Stimulated activated CD8-positive, alpha-beta memory T cell treated with anti-CD3 and anti-CD28 coated beads, Interleukin-12 subunit alpha, Interleukin-12 subunit beta, amount 100 ng/mL, for 1 hour (primary cell): ENCODE measurements at regions not wholly inside any gene's neighbourhood (a gene's known extent, or its start where the extent isn't known, plus 50 kb on each side); places are given as distances from the start of the nearest gene placed in this dataset.

ENCODE experiments used
- DNase-seq: peaks from one replicate; pipeline ENCODE4 v3.0.0-alpha.2; 2020; ENCODE audit warnings: low read depth

DNA sequence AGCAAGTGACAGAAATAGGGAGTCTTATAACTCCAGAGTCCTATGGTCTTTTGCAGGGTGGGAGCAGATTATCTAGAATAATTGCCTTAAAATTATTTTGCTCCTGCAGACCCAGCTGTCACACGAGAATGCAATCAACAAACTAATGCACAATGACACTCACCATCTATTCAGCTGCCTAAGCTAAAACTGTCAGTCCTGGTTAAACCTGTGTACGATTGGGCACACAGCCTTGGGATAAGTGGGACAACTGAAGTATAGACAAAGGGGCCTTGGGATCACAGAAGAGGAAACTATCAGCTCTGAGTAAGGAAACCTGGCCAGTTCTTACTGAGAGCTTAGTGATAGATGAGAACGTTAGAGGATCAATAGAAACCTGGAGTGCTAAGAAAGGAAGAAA lies 595.9 kb upstream of the KIRREL3 start:
- no peak for DNase-seq

DNA sequence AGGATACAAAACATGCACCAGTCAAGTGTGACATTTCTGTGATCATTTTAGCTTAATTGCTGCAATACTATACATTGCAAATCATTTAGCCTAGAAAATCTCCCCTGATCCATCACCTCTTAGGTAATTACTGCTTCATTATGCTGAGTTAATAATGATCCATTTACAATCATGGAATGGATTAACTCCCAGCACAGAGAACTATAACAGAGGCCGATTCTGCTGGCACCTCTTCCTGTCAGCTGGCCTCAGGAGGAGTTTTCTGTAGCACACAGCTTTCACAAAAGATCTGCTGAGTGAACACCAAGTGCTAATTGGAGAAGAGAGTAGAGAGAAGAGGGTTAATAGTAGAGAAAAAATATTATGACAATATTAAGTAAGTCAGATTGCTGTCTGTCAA lies 591.8 kb upstream of the KIRREL3 start:
- DNase-seq, result no peak

DNA sequence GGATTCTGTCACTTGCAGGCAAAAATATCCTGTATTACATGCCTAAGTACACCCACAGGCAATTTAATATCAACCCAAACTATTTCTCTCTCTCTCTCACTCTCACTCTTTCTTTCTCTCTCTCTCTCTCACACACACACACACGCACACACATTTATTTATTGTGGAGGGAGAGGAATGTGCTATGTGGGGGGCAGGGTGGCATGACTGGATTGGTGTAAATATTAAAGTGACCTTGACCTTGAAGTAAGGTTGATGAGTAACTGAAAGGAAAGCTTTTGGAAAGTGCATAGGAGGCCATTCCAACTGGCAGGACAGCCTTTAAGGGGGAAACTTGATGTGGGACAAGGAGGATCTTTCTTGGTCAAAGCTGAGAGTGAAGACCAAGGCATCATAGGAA lies 589.7 kb upstream of the KIRREL3 start:
- no peak for DNase-seq

DNA sequence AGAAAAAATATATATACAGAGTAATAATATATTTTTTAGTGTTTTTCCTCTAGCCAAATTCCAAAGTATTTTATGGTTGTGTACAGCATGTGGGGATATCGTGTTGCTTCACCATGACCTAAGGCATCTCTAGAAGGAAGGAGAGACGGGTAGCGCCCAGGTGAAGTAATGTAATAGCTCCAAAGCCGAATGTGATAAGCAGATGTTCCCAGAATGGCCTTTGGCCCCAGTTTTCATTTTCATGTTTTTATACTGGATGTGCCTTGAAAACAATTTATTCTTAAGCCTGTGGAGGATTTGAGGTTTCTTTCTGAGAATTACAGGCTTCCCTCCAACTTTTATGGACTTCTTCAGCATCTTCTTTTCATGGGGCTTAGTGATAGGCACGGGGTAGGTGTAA lies 587.9 kb upstream of the KIRREL3 start:
- DNase-seq, result no peak

- no peak for DNase-seq
Observed at GRCh38 chr11:127587511-127587910, 586.9 kb upstream of the KIRREL3 start.

DNA sequence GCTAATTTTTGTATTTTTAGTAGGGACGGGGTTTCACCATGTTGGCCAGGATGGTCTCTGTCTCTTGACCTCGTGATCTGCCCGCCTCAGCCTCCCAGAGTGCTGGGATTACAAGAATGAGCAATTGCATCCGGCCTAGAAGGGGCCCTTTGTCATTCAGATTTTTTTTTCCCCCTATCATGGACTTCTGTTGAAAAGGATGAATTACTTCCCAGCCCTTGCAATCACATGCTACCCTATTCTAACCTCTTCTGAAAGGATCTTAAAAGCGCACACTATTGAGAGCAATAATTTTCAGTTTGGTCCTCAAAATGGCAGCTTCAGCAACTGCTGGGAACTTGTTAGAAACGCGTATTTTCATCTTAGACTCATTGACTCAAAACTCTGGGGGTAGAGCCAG lies 575.6 kb upstream of the KIRREL3 start:
- DNase-seq, result no peak

DNA sequence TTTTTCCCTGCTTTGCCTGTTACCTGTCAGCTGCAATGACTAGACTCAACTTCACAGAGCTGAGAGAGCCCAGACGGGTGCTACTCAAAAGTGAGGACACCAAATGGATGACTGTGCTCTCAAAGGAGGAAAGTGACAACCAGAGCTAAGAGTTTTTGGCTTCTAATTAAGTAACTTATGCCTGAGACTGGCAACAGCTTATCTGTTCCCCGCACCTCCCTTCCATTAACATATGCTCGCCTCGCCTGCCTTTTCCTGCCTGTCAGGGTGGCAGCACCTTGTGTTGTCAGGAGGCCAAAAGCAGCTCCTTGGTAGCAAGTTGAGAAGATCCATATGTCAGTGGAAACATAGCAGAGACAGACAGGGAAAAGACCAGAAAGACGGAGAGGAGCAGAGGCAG lies 573.9 kb upstream of the KIRREL3 start:
- DNase-seq, result no peak

- no peak for DNase-seq
Observed at GRCh38 chr11:127568891-127569290, 568.3 kb upstream of the KIRREL3 start.

DNA sequence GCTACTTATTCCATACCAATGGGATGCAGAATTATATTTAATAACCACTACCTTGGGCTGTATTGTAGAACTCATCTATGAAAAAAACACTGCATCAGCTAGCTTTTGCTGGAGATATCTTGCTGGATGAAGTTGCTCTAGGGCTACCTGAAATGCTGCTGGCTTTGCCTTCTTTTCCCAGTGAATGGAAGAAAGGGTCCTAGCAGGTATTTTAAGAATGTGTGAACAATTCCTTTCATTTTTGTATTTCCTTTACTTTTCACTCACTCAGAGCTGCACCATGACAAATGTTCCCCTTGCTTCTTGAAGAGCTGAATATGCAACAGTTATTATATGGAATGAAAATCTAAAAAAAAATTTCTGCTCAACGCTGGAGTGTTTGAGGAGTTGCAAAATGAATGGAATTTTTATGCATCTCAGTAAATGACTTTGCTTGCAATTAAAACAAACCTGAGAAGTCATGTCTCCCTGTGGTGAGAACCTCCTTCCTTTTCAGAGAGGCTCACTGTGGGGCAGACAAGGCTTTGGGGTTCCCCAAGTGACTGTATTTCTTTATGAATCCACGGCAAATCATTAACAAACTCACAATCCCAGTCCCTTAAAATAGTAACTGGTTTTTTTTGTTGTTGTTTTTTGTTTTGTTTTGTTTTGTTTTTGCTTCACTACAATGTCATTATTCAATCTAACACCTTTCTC lies 566.8 kb upstream of the KIRREL3 start:
- DNase-seq, result no peak

DNA sequence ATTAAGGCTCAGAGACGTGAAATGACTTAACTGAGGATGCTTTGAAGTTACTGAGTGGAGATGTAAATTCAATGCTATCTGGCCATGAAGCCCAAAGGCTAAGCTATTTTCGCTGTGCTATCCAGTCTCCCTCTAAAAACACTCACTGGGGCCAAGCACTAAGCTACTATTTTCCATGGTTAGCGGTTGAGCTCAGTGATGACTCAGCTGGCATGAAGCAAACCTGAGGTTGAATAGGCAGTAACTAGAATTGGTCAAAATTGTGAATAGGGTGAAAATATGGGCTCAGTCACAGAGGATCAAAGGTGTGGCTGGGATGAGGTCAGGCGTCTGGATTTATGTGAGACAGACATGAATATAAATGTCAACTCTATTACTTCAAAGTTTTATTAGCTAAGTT lies 564.2 kb upstream of the KIRREL3 start:
- DNase-seq, result no peak

DNA sequence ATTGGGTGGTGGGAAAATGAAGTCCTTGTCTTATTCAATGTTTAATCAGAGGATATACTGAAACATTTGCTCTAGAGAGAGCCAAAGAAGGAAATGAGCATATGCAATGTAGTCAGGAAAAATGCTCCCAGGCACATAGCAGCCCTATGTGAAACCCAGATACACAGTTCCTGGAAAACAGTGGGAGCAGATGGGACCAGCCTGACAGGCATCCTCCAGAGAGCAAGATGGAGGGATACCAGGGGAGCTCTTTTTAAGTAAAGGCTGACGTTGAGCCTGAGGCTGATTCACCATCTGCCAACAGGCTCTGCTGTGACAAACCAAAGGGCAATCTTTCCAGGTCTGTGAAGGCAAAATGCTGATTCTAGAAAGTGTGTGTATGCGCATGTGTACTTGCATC lies 559.4 kb upstream of the KIRREL3 start:
- no peak for DNase-seq

- no peak for DNase-seq
Observed at GRCh38 chr11:127552446-127552845, 551.9 kb upstream of the KIRREL3 start.

GRCh38 chr11:127531167-127531566 lies 530.6 kb upstream of the KIRREL3 start:
- no peak for DNase-seq

DNA sequence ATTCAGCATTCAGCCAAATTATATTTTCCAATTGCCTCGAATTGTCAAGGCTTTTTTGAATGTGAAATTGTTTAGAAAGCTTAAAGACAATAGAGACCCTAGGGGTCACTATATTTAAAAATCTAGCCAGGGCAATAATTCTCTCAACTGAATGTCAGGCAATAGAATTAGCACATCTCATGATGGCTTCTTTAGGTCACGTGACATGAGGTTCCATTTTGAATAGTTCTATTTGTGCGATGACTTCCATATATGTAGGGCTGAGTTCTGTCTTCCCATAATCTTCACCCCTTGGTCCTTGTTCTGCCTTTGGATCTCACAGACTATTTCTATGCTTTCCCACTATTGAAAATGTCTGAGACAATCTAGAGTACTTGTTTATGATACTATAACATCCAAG lies 527.7 kb upstream of the KIRREL3 start:
- DNase-seq, result no peak

DNA sequence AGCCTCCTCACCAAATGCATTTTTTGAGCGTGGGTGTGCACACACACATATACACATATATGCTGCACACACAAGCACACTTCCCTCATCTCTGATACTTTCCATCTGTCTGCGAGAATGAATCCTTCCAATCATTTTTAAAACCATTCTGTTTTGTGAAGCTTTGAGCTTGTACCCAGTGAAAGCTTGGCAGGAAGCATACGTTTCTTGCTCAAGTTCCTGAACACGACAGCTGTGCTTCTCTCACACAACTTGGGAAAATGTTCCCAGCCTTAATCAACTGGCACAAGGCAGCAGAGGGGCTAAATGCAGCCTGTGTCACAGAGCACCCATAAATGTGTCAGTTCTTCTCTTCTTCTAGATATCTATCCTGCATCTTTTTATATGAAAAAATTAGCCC lies 524.0 kb upstream of the KIRREL3 start:
- DNase-seq, result no peak

GRCh38 chr11:127521413-127521812 lies 520.8 kb upstream of the KIRREL3 start:
- DNase-seq, result no peak

DNA sequence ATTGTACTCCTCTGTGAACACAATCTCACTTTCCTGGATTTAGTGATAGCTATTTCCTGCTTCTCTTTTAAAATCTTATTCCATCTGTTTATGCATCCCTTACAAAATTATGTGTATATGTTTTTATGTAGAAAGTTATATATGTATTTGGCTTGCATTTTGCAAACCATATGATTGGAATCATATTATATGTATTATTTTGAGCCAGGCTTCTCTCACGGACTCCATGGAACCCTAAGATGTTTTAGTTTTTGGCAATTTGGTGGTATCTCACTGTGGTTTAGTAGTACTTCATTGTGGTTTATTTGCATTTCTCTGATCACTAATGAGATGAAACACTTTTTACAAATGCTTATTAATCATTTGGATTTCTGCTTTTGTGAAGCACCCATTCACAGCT lies 507.3 kb upstream of the KIRREL3 start:
- DNase-seq, result no peak

- DNase-seq, result no peak
Observed at GRCh38 chr11:127506647-127507046, 506.1 kb upstream of the KIRREL3 start.

DNA sequence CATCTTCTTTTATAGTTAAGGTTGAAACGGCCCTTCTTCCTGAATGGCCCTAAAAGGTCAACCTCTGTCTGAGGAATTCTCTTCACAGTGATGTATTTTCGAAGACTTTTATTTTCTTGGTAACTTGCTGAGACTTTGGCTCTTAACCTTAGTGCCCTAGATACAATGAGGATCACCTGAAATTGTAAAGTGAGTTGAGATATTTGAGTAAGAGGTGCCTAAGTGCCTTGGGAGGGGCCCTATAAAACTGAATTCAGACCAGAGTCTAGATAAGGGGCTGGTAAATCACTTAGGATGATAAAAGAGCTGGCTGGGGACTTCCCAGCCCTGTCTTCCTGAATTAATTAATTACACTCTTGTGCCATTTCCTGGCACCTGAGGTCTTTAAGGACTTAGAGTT lies 505.6 kb upstream of the KIRREL3 start:
- DNase-seq, result no peak

DNA sequence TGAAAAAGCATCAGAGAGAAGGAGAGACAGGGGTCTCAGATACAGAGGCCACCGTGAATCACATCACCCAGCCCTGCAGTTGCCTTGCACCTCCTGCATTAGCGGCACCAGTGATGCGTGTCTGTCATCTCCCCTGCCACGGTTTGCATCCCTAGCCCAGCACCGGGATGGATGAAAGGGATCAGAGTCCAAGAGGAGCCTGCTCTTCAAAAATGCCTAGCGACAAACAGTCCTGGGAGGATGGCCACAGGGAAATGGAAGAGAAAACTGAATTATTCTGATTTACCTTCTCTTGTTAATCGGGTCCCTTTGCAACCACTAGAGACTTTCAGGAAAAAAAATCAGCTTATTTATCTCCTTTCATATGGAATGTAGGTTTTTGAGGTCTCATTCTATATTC lies 495.6 kb upstream of the KIRREL3 start:
- DNase-seq, result no peak

DNA sequence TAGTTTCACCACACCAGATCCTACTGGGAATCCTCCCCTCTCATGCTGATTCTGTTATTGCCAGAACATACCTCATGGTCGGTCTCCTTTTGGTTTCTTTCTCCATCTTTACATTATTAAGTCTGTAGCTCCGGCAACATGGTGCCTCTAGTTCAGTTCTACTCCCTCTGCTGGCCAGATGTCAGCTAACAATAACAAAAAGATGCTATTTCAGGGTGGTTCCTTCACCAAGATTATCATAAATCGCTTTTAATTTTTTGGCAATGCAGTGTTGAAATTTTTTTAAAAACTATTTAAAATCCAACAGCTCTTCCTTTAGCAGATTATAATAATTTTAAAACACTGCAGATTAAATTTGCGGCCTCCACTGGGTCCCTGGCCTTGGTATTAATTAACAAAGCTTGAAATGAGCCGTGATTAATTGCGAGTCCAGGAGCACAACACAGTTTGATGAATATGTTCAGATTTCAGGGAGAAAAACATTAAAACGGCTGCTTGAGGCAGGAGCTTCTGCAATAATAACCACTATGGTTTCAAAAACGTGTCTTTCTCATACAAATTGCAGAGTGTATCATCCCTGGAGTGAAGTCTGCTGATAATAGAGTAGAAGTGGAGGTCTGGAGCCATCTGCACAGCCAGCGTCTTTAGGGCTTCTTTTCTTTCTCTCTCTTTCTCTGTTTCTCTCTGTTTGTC lies 492.9 kb upstream of the KIRREL3 start:
- no peak for DNase-seq

GRCh38 chr11:127492029-127492428 lies 491.5 kb upstream of the KIRREL3 start:
- no peak for DNase-seq

GRCh38 chr11:127491589-127491988 lies 491.0 kb upstream of the KIRREL3 start:
- DNase-seq, result no peak

DNA sequence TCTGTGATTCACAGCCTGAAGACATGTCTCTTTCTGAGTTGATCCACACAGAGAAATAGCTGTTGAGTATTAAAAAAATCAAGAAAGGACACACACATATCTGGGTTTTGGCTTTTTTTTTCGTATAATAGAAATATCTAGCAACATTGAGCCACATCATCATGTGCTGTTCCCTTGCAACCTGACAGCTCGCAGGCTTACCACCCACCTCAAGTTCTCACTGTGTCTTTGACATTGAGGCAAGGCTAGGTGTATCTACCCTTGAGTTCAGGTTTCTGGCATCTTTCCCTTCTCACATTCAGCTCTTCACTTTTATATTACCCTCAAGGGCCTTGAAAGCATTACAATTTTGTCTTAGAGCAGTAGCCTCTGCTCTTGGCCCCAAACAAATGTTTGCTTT lies 490.3 kb upstream of the KIRREL3 start:
- DNase-seq, result no peak
